ENCODE measurements at regions not wholly inside any gene's neighbourhood (a gene's known extent, or its start where the extent isn't known, plus 50 kb on each side); places are given as distances from the start of the nearest gene placed in this dataset.
A peak's percentile ranks its signal among the peaks of the same experiment; 100 is the strongest.
"Not testable (repeated sequence)": the region's sequence is repeated elsewhere in the genome, so short reads cannot be mapped to it uniquely, and the experiment has no call there.

DNA sequence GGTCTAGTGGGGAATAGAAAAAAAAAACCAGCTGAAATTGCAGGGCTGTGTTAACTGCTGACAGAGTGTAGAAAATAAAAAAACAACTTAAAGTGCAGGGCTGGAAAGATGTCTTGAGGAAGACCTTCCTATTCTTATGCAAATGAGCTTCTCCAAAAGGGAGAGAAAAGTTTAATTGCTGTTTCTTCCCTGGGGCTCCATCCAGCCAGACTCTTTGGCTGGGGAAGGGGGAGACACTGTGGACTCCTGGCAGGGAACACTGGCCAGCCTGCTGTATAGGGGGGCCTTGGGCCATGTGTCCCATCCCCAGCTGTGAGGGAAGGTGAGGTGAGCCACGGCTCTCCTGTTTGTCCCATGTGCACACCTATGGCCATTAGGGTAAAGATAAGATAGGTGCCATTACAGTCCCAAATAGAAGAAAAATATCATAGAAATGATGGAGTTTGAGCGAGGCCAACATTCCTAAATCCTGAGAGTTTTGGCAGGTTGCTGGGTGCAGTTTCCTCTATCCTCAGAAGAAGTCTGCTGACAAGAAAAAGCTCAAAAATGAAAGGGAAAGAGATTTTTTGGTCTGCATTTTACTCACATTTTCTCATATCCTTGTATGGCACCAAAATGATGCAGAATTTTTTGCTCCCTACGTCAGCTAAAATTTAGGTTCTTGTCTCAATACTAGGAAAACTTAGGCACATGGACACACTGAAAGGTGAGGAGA, 901.7 kb downstream of the PLOD2 start:
- Histone ChIP-seq H3K36me3 (no peaks in the 10 kb centered on the region), H3K27ac (no peak overlapping the region), H3K9me3 (no peaks in the 10 kb centered on the region), H3K27me3 (no peaks in the 10 kb centered on the region), H3K4me3 (no peak overlapping the region), H3K4me1 (no peaks in the 10 kb centered on the region)
- WGBS, 2 donors: 74 to 83% methylated on average over 3 of the region's 3 CpGs
- intact Hi-C loops (cut with DNase I): no loop called here
- no peak for DNase-seq
- TF ChIP-seq POLR2AphosphoS5 (IDR thresholded peaks at IDR 0.05) (no peak), POLR2A (IDR thresholded peaks at IDR 0.05) (no peak), EP300 (IDR thresholded peaks at IDR 0.05) (no peak)
- TF ChIP-seq, protein P1, sequence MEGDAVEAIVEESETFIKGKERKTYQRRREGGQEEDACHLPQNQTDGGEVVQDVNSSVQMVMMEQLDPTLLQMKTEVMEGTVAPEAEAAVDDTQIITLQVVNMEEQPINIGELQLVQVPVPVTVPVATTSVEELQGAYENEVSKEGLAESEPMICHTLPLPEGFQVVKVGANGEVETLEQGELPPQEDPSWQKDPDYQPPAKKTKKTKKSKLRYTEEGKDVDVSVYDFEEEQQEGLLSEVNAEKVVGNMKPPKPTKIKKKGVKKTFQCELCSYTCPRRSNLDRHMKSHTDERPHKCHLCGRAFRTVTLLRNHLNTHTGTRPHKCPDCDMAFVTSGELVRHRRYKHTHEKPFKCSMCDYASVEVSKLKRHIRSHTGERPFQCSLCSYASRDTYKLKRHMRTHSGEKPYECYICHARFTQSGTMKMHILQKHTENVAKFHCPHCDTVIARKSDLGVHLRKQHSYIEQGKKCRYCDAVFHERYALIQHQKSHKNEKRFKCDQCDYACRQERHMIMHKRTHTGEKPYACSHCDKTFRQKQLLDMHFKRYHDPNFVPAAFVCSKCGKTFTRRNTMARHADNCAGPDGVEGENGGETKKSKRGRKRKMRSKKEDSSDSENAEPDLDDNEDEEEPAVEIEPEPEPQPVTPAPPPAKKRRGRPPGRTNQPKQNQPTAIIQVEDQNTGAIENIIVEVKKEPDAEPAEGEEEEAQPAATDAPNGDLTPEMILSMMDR (IDR thresholded peaks at IDR 0.05): no peak

DNA sequence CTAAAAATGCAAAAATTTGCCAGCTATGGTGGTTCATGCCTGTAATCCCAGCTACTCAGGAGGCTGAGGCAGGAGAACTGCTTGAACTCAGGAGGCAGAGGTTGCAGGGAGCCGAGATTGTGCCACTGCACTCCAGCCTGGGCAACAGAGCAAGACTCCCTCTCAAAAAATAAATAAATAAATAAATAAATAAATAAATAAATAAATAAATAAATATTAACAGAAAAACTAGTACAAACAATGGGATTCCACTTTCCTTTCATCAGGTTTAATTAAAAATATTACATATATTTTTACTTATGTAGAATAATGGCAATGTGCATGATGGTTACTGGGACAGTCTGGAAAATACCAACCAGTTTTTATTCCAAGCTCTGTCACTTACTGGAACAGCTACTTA, 897.5 kb downstream of the PLOD2 start:
- WGBS, 2 donors: 88 to 90% methylated on average over 1 of the region's 1 CpG
- H3K9me3 ChIP-seq; intact Hi-C loops (cut with DNase I); DNase-seq; H3K4me3 ChIP-seq; H3K36me3 ChIP-seq; H3K27ac ChIP-seq; H3K4me1 ChIP-seq; H3K27me3 ChIP-seq: not testable (repeated sequence)

DNA sequence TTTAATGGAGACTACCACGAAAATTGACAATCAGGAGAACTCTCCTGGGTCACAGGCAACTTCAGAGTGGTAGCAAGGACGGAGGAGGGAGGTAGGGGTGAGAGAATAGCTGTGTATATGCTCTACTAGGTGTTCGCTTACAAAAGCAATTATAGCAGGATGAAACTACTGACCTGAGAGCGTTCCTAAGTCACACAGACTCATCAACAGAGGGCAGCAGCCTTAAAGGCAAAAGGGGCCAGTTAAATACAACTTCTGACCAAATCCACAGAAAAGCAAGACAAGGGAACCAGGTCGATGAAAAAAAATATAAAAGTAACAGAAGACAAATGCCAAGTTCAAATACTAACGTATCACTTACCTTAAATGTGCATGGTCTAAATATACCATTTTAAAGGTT, 894.6 kb downstream of the PLOD2 start:
- WGBS, 2 donors: 49 to 63% methylated on average over 6 of the region's 6 CpGs
- TF ChIP-seq, protein P1 (IDR thresholded peaks at IDR 0.05): no peak
- TF ChIP-seq POLR2A (IDR thresholded peaks at IDR 0.05) (no peak), POLR2AphosphoS5 (IDR thresholded peaks at IDR 0.05) (no peak), EP300 (IDR thresholded peaks at IDR 0.05) (no peak)
- DNase-seq: no peak

DNA sequence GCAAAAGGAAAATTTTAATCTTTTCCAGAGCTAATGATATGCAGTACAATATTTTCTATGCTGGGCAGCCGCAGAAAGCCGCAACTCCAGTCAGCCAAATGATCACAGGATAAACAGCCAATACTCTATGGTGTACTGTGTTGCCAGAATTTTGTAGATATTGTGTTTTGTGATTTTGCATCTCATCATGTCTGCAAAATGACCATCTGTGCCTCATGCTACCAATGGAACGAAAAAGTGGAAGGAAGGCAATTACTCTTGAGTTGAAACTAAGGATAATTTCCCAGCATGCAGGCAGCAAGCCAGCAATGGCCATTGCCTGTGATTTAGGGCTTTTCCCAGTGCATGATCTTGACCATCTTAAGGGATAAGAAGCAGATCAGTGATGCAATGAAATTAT, 891.9 kb downstream of the PLOD2 start:
- DNase-seq: no peak
- TF ChIP-seq POLR2AphosphoS5 (IDR thresholded peaks at IDR 0.05) (no peak), POLR2A (IDR thresholded peaks at IDR 0.05) (no peak), EP300 (IDR thresholded peaks at IDR 0.05) (no peak)
- TF ChIP-seq, protein P1 (IDR thresholded peaks at IDR 0.05): no peak
- Histone ChIP-seq H3K27ac (no peak overlapping the region), H3K36me3 (no peaks in the 10 kb centered on the region), H3K9me3 (no peaks in the 10 kb centered on the region), H3K4me1 (no peaks in the 10 kb centered on the region), H3K27me3 (no peaks in the 10 kb centered on the region), H3K4me3 (no peak overlapping the region)
- intact Hi-C loops (cut with DNase I): no loop called here
- 82 to 87% methylated on average over 3 of the region's 3 CpGs for WGBS, 2 donors

More for the DNA sequence above, 894.6 kb downstream of the PLOD2 start:
- Histone ChIP-seq H3K27ac (no peak overlapping the region), H3K27me3 (no peaks in the 10 kb centered on the region), H3K4me3 (no peak overlapping the region), H3K4me1 (no peaks in the 10 kb centered on the region), H3K36me3 (no peaks in the 10 kb centered on the region), H3K9me3 (no peaks in the 10 kb centered on the region)
- intact Hi-C loops (cut with DNase I): no loop called here

DNA sequence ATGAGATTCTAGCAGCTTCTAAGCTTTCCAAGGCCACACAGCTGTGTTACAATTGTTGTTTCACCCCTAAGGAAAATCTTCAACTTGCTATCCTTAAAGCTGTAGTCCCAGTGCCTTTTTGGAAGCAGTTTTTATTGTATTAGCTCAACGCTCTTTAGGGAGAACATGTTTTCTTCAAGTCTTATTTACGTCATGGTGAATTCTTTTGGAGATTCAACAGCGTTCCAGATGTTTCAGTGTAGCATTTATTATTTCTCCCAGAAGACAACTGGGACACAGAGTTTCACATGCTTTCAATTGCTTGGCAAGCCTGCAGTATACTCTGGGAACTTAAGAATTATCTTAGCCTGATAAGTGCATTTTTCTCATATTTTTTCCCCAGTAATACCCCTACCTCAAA, 888.3 kb downstream of the PLOD2 start:
- no peak for DNase-seq
- WGBS, 2 donors: 69 to 78% methylated on average over 3 of the region's 3 CpGs
- intact Hi-C loops (cut with DNase I): no loop called here

DNA sequence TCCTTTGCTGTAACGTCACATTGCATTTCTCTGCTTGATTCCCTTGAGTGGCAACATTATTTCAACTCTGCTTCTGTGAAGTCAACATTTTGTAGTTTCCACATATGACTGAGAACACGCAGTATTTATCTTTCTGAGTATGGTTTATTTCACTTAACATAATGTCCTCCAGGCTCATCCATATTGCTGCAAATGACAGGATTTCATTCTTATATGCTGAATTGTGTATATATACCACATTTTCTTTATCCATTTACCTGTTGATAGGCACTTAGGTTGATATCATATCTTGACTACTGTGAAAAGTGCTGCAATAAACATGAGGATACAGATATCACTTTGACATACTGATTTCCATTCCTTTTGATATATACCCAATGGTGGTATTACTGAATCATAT, 878.5 kb downstream of the PLOD2 start:
- DNase-seq: no peak
- TF ChIP-seq POLR2A (IDR thresholded peaks at IDR 0.05) (no peak), POLR2AphosphoS5 (IDR thresholded peaks at IDR 0.05) (no peak), EP300 (IDR thresholded peaks at IDR 0.05) (no peak)
- TF ChIP-seq, protein P1 (IDR thresholded peaks at IDR 0.05): no peak
- no peak overlapping the region for H3K4me3 ChIP-seq
- H3K4me1 ChIP-seq: no peaks in the 10 kb centered on the region
- H3K9me3 ChIP-seq: no peaks in the 10 kb centered on the region
- H3K27ac ChIP-seq: no peak overlapping the region
- 78 to 85% methylated on average over 2 of the region's 2 CpGs for WGBS, 2 donors
- H3K27me3 ChIP-seq: no peaks in the 10 kb centered on the region
- no peaks in the 10 kb centered on the region for H3K36me3 ChIP-seq
- intact Hi-C loops (cut with DNase I): no loop called here

More for the DNA sequence above, 888.3 kb downstream of the PLOD2 start:
- Histone ChIP-seq H3K27ac (peak overlapping the region in 1 of 4 donors; percentile 23), H3K27me3 (no peaks in the 10 kb centered on the region), H3K4me3 (no peak overlapping the region), H3K9me3 (peaks cover 0 to 14% (median 0%) of the 10 kb centered on the region in 4 donors), H3K4me1 (no peaks in the 10 kb centered on the region), H3K36me3 (no peaks in the 10 kb centered on the region)
- TF ChIP-seq POLR2A (IDR thresholded peaks at IDR 0.05): no peak
- peak in 3 of 4 donors; percentile 5 to 53 (median 29) for TF ChIP-seq POLR2AphosphoS5 (IDR thresholded peaks at IDR 0.05)
- TF ChIP-seq EP300 (IDR thresholded peaks at IDR 0.05): no peak

Measured in sigmoid colon (tissue), 6 donors.